AG04449 (cell line): ENCODE measurements at regions not wholly inside any gene's neighbourhood (a gene's known extent, or its start where the extent isn't known, plus 50 kb on each side); places are given as distances from the start of the nearest gene placed in this dataset.

Experiments used
- CTCF ChIA-PET: fragments of 350-600 bp; formaldehyde crosslinking; extraction: SDS; loops from one replicate; lab custom pipeline; 2021; ENCODE audit warnings: antibody characterized with exemption; lab: Yijun Ruan, JAX
- POLR2A ChIA-PET: fragments of 400-600, 350-600 bp; formaldehyde crosslinking; extraction: SDS; loops from one replicate; lab custom pipeline; 2020; ENCODE audit warnings: antibody characterized with exemption, inconsistent platforms; lab: Yijun Ruan, JAX
- DNase-seq: peaks from one replicate; pipeline ENCODE4 v3.0.0-alpha.2; 2010; ENCODE audit warnings: low read depth, low spot score
- H3K4me3 ChIP-seq: 2 replicates; pipeline ENCODE4 v1.5.1; 2011; ENCODE audit warnings: low read depth, mild to moderate bottlenecking, control low read depth, low read length
- CTCF ChIP-seq: IDR thresholded peaks from one replicate; pipeline ENCODE4 v1.5.1; 2011; ENCODE audit warnings: mild to moderate bottlenecking, moderate library complexity, low read length, control low read depth, inconsistent platforms; ENCODE audit not compliant: insufficient read depth; ENCODE audit errors: missing control alignments

GRCh38 chr13:69180034-69180433, 927.6 kb upstream of the ATXN8OS start:
- ChIA-PET POLR2A (no interaction called here), CTCF (no interaction called here)
- no peak for TF ChIP-seq CTCF
- no peak overlapping the region for H3K4me3 ChIP-seq
- DNase-seq, result no peak

- no peak overlapping the region for H3K4me3 ChIP-seq
- no peak for TF ChIP-seq CTCF
- ChIA-PET CTCF (no interaction called here), POLR2A (no interaction called here)
- DNase-seq, result no peak
Measured at GRCh38 chr13:69178000-69178399, 929.6 kb upstream of the ATXN8OS start.

GRCh38 chr13:69168436-69168835, 939.2 kb upstream of the ATXN8OS start:
- no peak overlapping the region for H3K4me3 ChIP-seq
- POLR2A ChIA-PET, result no interaction called here
- no peak for TF ChIP-seq CTCF
- CTCF ChIA-PET, result no interaction called here
- no peak for DNase-seq

- CTCF ChIA-PET, result no interaction called here
- no peak for DNase-seq
- TF ChIP-seq CTCF, result no peak
- H3K4me3 ChIP-seq, result no peak overlapping the region
- POLR2A ChIA-PET, result no interaction called here
Measured at GRCh38 chr13:69155136-69155535, 952.5 kb upstream of the ATXN8OS start.

- ChIA-PET POLR2A (no interaction called here), CTCF (no interaction called here)
- H3K4me3 ChIP-seq, result no peak overlapping the region
- no peak for TF ChIP-seq CTCF
- DNase-seq, result no peak
Measured at GRCh38 chr13:69142101-69142500, 965.5 kb upstream of the ATXN8OS start.

- H3K4me3 ChIP-seq, result no peak overlapping the region
- TF ChIP-seq CTCF, result no peak
- ChIA-PET CTCF (no interaction called here), POLR2A (no interaction called here)
- no peak for DNase-seq
Measured at GRCh38 chr13:69124996-69125395, 982.6 kb upstream of the ATXN8OS start.
